ENCODE measurements at regions not wholly inside any gene's neighbourhood (a gene's known extent, or its start where the extent isn't known, plus 50 kb on each side); places are given as distances from the start of the nearest gene placed in this dataset.

DNA sequence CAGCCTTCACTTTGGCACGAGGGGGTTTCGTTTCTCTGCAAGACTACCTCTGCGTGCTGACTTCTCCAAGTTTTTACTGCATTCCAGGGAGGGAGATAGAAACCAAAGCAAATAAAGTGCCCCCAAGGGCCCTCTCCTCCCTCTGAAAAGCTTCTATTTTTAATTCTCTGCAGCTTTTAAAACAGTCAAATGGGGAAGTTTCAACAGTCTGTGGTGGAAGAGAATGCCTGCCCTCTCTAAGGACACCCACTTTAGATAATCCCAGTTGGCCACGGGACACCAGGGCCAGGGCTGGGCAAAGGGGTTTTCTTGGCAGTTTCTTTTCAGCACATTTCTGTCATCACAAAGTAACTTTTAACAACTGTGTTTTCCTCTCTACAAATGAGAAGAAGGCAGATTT, 386.7 kb upstream of the NPVF start:
- Histone ChIP-seq H3K4me3 (ENCODE audit: control extremely low read depth in 1 of 5, extremely low read depth in 1 of 5, insufficient read depth in 1 of 5, low read depth in 2 of 5, low read length in 4 of 5) (no peak overlapping the region), H3K9me3 (ENCODE audit: control extremely low read depth in 1 of 3, control insufficient read depth in 2 of 3, insufficient read depth in 1 of 3, low read length in 2 of 3) (peaks cover 0 to 7% (median 4%) of the 10 kb centered on the region in 3 donors), H3K4me2 (replicated peaks; ENCODE audit: low read depth, low read length, poor library complexity, severe bottlenecking) (peak overlapping the region; percentile 36), H3K4me1 (ENCODE audit: control insufficient read depth in 2 of 2, insufficient read depth in 2 of 2, low read length in 2 of 2) (peaks cover 49 to 56% of the 10 kb centered on the region in 2 donors), H3K36me3 (replicated peaks in 1 of 2; ENCODE audit: control extremely low read depth in 1 of 2, control insufficient read depth in 1 of 2, extremely low read depth in 1 of 2, insufficient read depth in 2 of 2, low read length in 1 of 2) (no peaks in the 10 kb centered on the region), H4K20me1 (ENCODE audit: control insufficient read depth, insufficient read depth, low read length, poor library complexity, severe bottlenecking) (no peaks in the 10 kb centered on the region), H3K27me3 (replicated peaks in 1 of 4; ENCODE audit: control extremely low read depth in 1 of 4, control insufficient read depth in 3 of 4, insufficient read depth in 4 of 4, low read length in 3 of 4) (no peaks in the 10 kb centered on the region), H3K79me2 (ENCODE audit: control insufficient read depth, insufficient read depth, low read length) (no peaks in the 10 kb centered on the region), H2AFZ (ENCODE audit: insufficient read depth, low read depth, low read length, poor library complexity, severe bottlenecking) (peak overlapping the region; percentile 19), H3K9ac (ENCODE audit: low read length) (no peak overlapping the region), H3K27ac (ENCODE audit: low read length in 2 of 2) (no peak overlapping the region)
- ChIA-PET POLR2A (no interaction called here), CTCF (no interaction called here)
- peaks cover 5% of the 10 kb centered on the region for H3K9me3 Mint-ChIP-seq (ENCODE audit: insufficient read depth)
- intact Hi-C loops (cut with micrococcal nuclease), result no loop called here
- H3K4me3 Mint-ChIP-seq, result no peak overlapping the region
- TF ChIP-seq CTCF (IDR thresholded peaks at IDR 0.05) (no peak), EZH2 (IDR thresholded peaks at IDR 0.05; ENCODE audit: borderline replicate concordance, insufficient read depth, low read depth, low read length, poor library complexity, severe bottlenecking) (no peak)
- ATAC-seq (ENCODE audit: low read depth) (no peak), DNase-seq (no peak)
- no peaks in the 10 kb centered on the region for H3K27me3 Mint-ChIP-seq
- H3K27ac Mint-ChIP-seq, result no peak overlapping the region
- no CpG with 5 or more reads among the region's 4 CpGs for WGBS (ENCODE audit: insufficient coverage)
- H3K4me1 Mint-ChIP-seq, result peaks cover 57% of the 10 kb centered on the region

GRCh38 chr7:25615593-25615992, 387.3 kb upstream of the NPVF start:
- Mint-ChIP-seq H3K27ac (peak overlapping the region; percentile 29), H3K4me3 (peak overlapping the region; percentile 41), H3K4me1 (peaks cover 62% of the 10 kb centered on the region), H3K27me3 (no peaks in the 10 kb centered on the region), H3K9me3 (ENCODE audit: insufficient read depth) (peaks cover 5% of the 10 kb centered on the region)
- intact Hi-C loops (cut with micrococcal nuclease), result no loop called here
- Histone ChIP-seq H3K4me3 (ENCODE audit: control extremely low read depth in 1 of 5, extremely low read depth in 1 of 5, insufficient read depth in 1 of 5, low read depth in 2 of 5, low read length in 4 of 5) (peak overlapping the region in 1 of 5 experiments; percentile 15), H3K4me2 (replicated peaks; ENCODE audit: low read depth, low read length, poor library complexity, severe bottlenecking) (peak overlapping the region; percentile 36), H3K9me3 (ENCODE audit: control extremely low read depth in 1 of 3, control insufficient read depth in 2 of 3, insufficient read depth in 1 of 3, low read length in 2 of 3) (peaks cover 0 to 7% (median 4%) of the 10 kb centered on the region in 3 donors), H3K27ac (ENCODE audit: low read length in 2 of 2) (no peak overlapping the region), H3K27me3 (replicated peaks in 1 of 4; ENCODE audit: control extremely low read depth in 1 of 4, control insufficient read depth in 3 of 4, insufficient read depth in 4 of 4, low read length in 3 of 4) (no peaks in the 10 kb centered on the region), H3K9ac (ENCODE audit: low read length) (peak overlapping the region; percentile 1), H2AFZ (ENCODE audit: insufficient read depth, low read depth, low read length, poor library complexity, severe bottlenecking) (peak overlapping the region; percentile 52), H3K36me3 (replicated peaks in 1 of 2; ENCODE audit: control extremely low read depth in 1 of 2, control insufficient read depth in 1 of 2, extremely low read depth in 1 of 2, insufficient read depth in 2 of 2, low read length in 1 of 2) (no peaks in the 10 kb centered on the region), H3K79me2 (ENCODE audit: control insufficient read depth, insufficient read depth, low read length) (no peaks in the 10 kb centered on the region), H4K20me1 (ENCODE audit: control insufficient read depth, insufficient read depth, low read length, poor library complexity, severe bottlenecking) (no peaks in the 10 kb centered on the region), H3K4me1 (ENCODE audit: control insufficient read depth in 2 of 2, insufficient read depth in 2 of 2, low read length in 2 of 2) (peaks cover 55 to 62% of the 10 kb centered on the region in 2 donors)
- no peak for TF ChIP-seq CTCF (IDR thresholded peaks at IDR 0.05)
- no peak for TF ChIP-seq EZH2 (IDR thresholded peaks at IDR 0.05; ENCODE audit: borderline replicate concordance, insufficient read depth, low read depth, low read length, poor library complexity, severe bottlenecking)
- DNase-seq, result no peak
- no peak for ATAC-seq (ENCODE audit: low read depth)
- WGBS (ENCODE audit: insufficient coverage), result 26% methylated on average over 2 of the region's 5 CpGs
- POLR2A ChIA-PET, result no interaction called here
- CTCF ChIA-PET, result no interaction called here
